ENCODE measurements at regions not wholly inside any gene's neighbourhood (a gene's known extent, or its start where the extent isn't known, plus 50 kb on each side); places are given as distances from the start of the nearest gene placed in this dataset.

- no peak for TF ChIP-seq EZH2 (IDR thresholded peaks at IDR 0.05; ENCODE audit: borderline replicate concordance, control insufficient read depth, low read depth, low read length)
- TF ChIP-seq PKNOX1 (IDR thresholded peaks at IDR 0.05), result no peak
- no peak for TF ChIP-seq TCF12 (IDR thresholded peaks at IDR 0.05; ENCODE audit: low read depth, low read length)
- no peak for TF ChIP-seq ZNF384 (IDR thresholded peaks at IDR 0.05; ENCODE audit: borderline replicate concordance, low read depth, low read length)
- no peak for TF ChIP-seq CEBPZ (IDR thresholded peaks at IDR 0.05; ENCODE audit: low read depth, low read length)
- no peak for TF ChIP-seq MTA2 (IDR thresholded peaks at IDR 0.05; ENCODE audit: low read depth)
- TF ChIP-seq RAD51 (IDR thresholded peaks at IDR 0.05), result no peak
- no peak for TF ChIP-seq EGR1 (IDR thresholded peaks at IDR 0.05; ENCODE audit: borderline replicate concordance in 1 of 2, low read depth in 2 of 2, low read length in 2 of 2)
Measured at GRCh38 chr5:50922942-50923767, 256.7 kb downstream of the PARP8 start.

Data from GM12878 (cell line).